ENCODE measurements at regions not wholly inside any gene's neighbourhood (a gene's known extent, or its start where the extent isn't known, plus 50 kb on each side); places are given as distances from the start of the nearest gene placed in this dataset.

DNA sequence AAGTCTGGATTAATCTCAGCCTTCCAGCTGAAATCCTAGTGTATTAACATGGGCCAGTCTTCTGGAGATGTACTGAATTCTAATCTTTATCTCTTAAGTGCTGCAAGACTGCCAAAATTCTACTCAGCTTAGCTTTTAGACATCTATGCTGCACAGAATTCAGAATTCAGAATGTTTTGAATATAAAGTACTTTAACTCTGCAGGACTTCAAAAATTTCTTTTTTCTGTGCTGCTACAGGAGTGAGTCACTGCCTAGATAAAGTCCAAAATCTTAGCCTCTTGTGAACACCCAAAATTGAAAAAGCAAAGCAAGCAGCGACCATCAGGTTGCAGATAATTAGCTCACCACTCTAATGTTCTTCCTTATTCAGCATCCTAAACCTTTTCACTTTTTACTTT lies 1092.6 kb upstream of the PCDH10 start:
- Histone ChIP-seq H3K79me1 (ENCODE audit: insufficient read depth, low read depth, low read length, poor library complexity, severe bottlenecking) (no peaks in the 10 kb centered on the region), H2BK5ac (ENCODE audit: insufficient read length, low read length) (no peak overlapping the region), H2BK12ac (ENCODE audit: insufficient read length, low read depth, low read length) (no peak overlapping the region), H3K27ac (ENCODE audit: insufficient read length, low read depth, low read length) (no peak overlapping the region), H3K79me2 (ENCODE audit: insufficient read depth, low read length) (no peaks in the 10 kb centered on the region), H4K20me1 (ENCODE audit: control insufficient read depth, insufficient read depth, insufficient read length) (no peaks in the 10 kb centered on the region), H2BK20ac (ENCODE audit: low read depth, low read length, poor library complexity, severe bottlenecking) (no peak overlapping the region), H2BK120ac (ENCODE audit: low read depth, low read length, poor library complexity, severe bottlenecking) (no peak overlapping the region), H3K56ac (ENCODE audit: insufficient read length, low read depth, low read length) (no peak overlapping the region), H3K9me3 (ENCODE audit: control insufficient read depth, low read depth, low read length) (no peaks in the 10 kb centered on the region), H2BK15ac (ENCODE audit: low read depth, low read length) (no peak overlapping the region), H3K18ac (ENCODE audit: insufficient read length, low read depth, low read length) (no peak overlapping the region), H3K27me3 (ENCODE audit: insufficient read depth, low read length) (no peaks in the 10 kb centered on the region), H3K23ac (ENCODE audit: insufficient read length, low read depth, low read length) (no peak overlapping the region), H4K8ac (replicated peaks; ENCODE audit: insufficient read length, low read depth, low read length) (no peak overlapping the region), H4K91ac (ENCODE audit: insufficient read length, low read depth, low read length) (no peak overlapping the region), H3K9ac (ENCODE audit: extremely low read depth, insufficient read length, low read length) (no peak overlapping the region), H4K5ac (ENCODE audit: insufficient read length, low read depth, low read length) (no peak overlapping the region), H3T11ph (ENCODE audit: low read length) (no peak overlapping the region), H3K14ac (ENCODE audit: insufficient read depth, low read length) (no peak overlapping the region), H3K23me2 (ENCODE audit: insufficient read length, low read depth, low read length, poor library complexity, severe bottlenecking) (no peaks in the 10 kb centered on the region), H2AFZ (ENCODE audit: low read length) (no peak overlapping the region), H3K4me2 (ENCODE audit: insufficient read depth, insufficient read length, low read length) (no peak overlapping the region), H3K4me1 (ENCODE audit: insufficient read depth, low read length) (no peaks in the 10 kb centered on the region), H3K4ac (ENCODE audit: low read depth, low read length) (no peak overlapping the region), H2AK5ac (ENCODE audit: insufficient read length, low read length) (no peak overlapping the region)
- TF ChIP-seq, protein P1, sequence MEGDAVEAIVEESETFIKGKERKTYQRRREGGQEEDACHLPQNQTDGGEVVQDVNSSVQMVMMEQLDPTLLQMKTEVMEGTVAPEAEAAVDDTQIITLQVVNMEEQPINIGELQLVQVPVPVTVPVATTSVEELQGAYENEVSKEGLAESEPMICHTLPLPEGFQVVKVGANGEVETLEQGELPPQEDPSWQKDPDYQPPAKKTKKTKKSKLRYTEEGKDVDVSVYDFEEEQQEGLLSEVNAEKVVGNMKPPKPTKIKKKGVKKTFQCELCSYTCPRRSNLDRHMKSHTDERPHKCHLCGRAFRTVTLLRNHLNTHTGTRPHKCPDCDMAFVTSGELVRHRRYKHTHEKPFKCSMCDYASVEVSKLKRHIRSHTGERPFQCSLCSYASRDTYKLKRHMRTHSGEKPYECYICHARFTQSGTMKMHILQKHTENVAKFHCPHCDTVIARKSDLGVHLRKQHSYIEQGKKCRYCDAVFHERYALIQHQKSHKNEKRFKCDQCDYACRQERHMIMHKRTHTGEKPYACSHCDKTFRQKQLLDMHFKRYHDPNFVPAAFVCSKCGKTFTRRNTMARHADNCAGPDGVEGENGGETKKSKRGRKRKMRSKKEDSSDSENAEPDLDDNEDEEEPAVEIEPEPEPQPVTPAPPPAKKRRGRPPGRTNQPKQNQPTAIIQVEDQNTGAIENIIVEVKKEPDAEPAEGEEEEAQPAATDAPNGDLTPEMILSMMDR (conservative IDR thresholded peaks at IDR 0.05), result no peak
- no CpG with 5 or more reads among the region's 1 CpG for WGBS (ENCODE audit: extremely low coverage, insufficient read length, low lambda C conversion rate)
- Mint-ChIP-seq H3K27me3 (ENCODE audit: low read depth) (no peaks in the 10 kb centered on the region), H3K27ac (no peak overlapping the region), H3K4me1 (no peaks in the 10 kb centered on the region), H3K4me3 (no peak overlapping the region), H3K9me3 (peaks cover 21 to 24% of the 10 kb centered on the region in 2 experiments), H3K36me3 (ENCODE audit: insufficient read depth in 1 of 3, low read depth in 3 of 3) (peaks cover 18 to 22% (median 20%) of the 10 kb centered on the region in 3 experiments)
- no peak for DNase-seq
